Panc1 (cell line): ENCODE measurements at regions not wholly inside any gene's neighbourhood (a gene's known extent, or its start where the extent isn't known, plus 50 kb on each side); places are given as distances from the start of the nearest gene placed in this dataset.
"Not testable (repeated sequence)": the region's sequence is repeated elsewhere in the genome, so short reads cannot be mapped to it uniquely, and the experiment has no call there.

Source experiments
- ATAC-seq: fragments of 200-7000 bp; cut with Tn5 transposase; 2 replicates; pipeline ENCODE4 v1.9.1; 2020; ENCODE audit warnings: mild to moderate bottlenecking, moderate library complexity
- BruUV-seq: library from RNA; stranded (reverse); fragments of 400-500 nt; replicated peaks from 2 replicates; lab custom pipeline; 2021; lab: Mats Ljungman, UMichigan
- CTCF ChIA-PET: fragments of 300-600 bp; sonication (Branson Sonifier 250); formaldehyde crosslinking; loops from one replicate; lab custom pipeline; 2022; ENCODE audit warnings: antibody characterized with exemption; lab: Charles Lee
- POLR2A ChIA-PET: fragments of 300-600 bp; sonication (Branson Sonifier 250); formaldehyde crosslinking; loops from one replicate; lab custom pipeline; 2022; ENCODE audit warnings: antibody characterized with exemption; lab: Charles Lee
- DNase-seq: peaks from one replicate; pipeline ENCODE4 v3.0.0-alpha.2; 2010; ENCODE audit warnings: low read depth, low spot score
- H3K27ac ChIP-seq: 2 replicates; pipeline ENCODE4 v1.5.1; 2011; ENCODE audit warnings: mild to moderate bottlenecking, low read length, inconsistent platforms
- H3K27me3 ChIP-seq: fragments of 200-500 bp; sonication (Bioruptor generic); 2 replicates; pipeline ENCODE4 v1.6.0; 2014; ENCODE audit warnings: low read length, inconsistent platforms; ENCODE audit not compliant: control insufficient read depth, insufficient read depth
- H3K36me3 ChIP-seq: fragments of 200-500 bp; sonication (Bioruptor generic); 2 replicates; pipeline ENCODE4 v1.5.1; 2014; ENCODE audit warnings: inconsistent platforms, mild to moderate bottlenecking, low read length, moderate library complexity; ENCODE audit not compliant: control insufficient read depth, insufficient read depth
- H3K4me1 ChIP-seq: 2 replicates; pipeline ENCODE4 v1.5.1; 2011; ENCODE audit warnings: inconsistent platforms, mild to moderate bottlenecking, low read length, moderate library complexity; ENCODE audit not compliant: control insufficient read depth, insufficient read depth
- H3K4me3 ChIP-seq, 2 experiments: 2 replicates each; pipeline ENCODE4 v1.5.1; 2011 to 2012; ENCODE audit warnings: low read depth in 2 of 2, low read length in 2 of 2, mild to moderate bottlenecking in 2 of 2, inconsistent platforms in 1 of 2, moderate library complexity in 1 of 2
- H3K9me3 ChIP-seq: fragments of 200-500 bp; sonication (Bioruptor generic); 2 replicates; pipeline ENCODE4 v1.5.1; 2014; ENCODE audit warnings: low read depth, mild to moderate bottlenecking, inconsistent platforms, low read length, moderate library complexity; ENCODE audit not compliant: control insufficient read depth, insufficient read depth
- in situ Hi-C: cut with HindIII; loops from 2 replicates; pipeline ENCODE4 v1.10.0; 2016; ENCODE audit warnings: low sequenced_read_pairs, low pct_unique_long_range_greater_than_20kb
- intact Hi-C: fragments of 100-400 bp; cut with micrococcal nuclease; formaldehyde crosslinking; loops from one replicate; pipeline ENCODE4 v1.10.0; 2022; ENCODE audit not compliant: unreplicated experiment

- H3K36me3 ChIP-seq, H3K27me3 ChIP-seq, intact Hi-C loops, H3K4me1 ChIP-seq, H3K4me3 ChIP-seq, ATAC-seq, in situ Hi-C loops, H3K9me3 ChIP-seq, DNase-seq, CTCF ChIA-PET, POLR2A ChIA-PET, BruUV-seq, H3K27ac ChIP-seq: not testable (repeated sequence)
Measured at GRCh38 chr14:105669231-105669610, 142.8 kb downstream of the TMEM121 start.

- POLR2A ChIA-PET, H3K27ac ChIP-seq, H3K4me1 ChIP-seq, H3K36me3 ChIP-seq, ATAC-seq, BruUV-seq, DNase-seq, H3K27me3 ChIP-seq, H3K9me3 ChIP-seq, H3K4me3 ChIP-seq, in situ Hi-C loops, CTCF ChIA-PET: not testable (repeated sequence)
- intact Hi-C loops, result loop anchor here (10.0 kb wide), 1 partner anchor 265 kb away; no protein-coding TSS in a partner anchor
Measured at GRCh38 chr14:105669646-105670045, 143.3 kb downstream of the TMEM121 start.

- not testable (repeated sequence) for ATAC-seq
Measured at GRCh38 chr14:105672450-105673200, 146.2 kb downstream of the TMEM121 start.

GRCh38 chr14:105675433-105675832 lies 149.1 kb downstream of the TMEM121 start:
- ATAC-seq, BruUV-seq, H3K27ac ChIP-seq, DNase-seq, H3K4me1 ChIP-seq, in situ Hi-C loops, H3K4me3 ChIP-seq, H3K9me3 ChIP-seq, CTCF ChIA-PET, H3K36me3 ChIP-seq, H3K27me3 ChIP-seq, POLR2A ChIA-PET: not testable (repeated sequence)
- intact Hi-C loops, result loop anchor here (10.0 kb wide), 1 partner anchor 259 kb away; no protein-coding TSS in a partner anchor

More at GRCh38 chr14:105672450-105673200, 146.2 kb downstream of the TMEM121 start:
- H3K27me3 ChIP-seq, in situ Hi-C loops, DNase-seq, H3K4me3 ChIP-seq, H3K36me3 ChIP-seq, POLR2A ChIA-PET, H3K4me1 ChIP-seq, H3K9me3 ChIP-seq, CTCF ChIA-PET, H3K27ac ChIP-seq, BruUV-seq: not testable (repeated sequence)
- intact Hi-C loops, result loop anchor here (10.0 kb wide), 1 partner anchor 262 kb away; no protein-coding TSS in a partner anchor

GRCh38 chr14:105675905-105676670 lies 149.7 kb downstream of the TMEM121 start:
- DNase-seq, H3K4me3 ChIP-seq, H3K4me1 ChIP-seq, H3K9me3 ChIP-seq, CTCF ChIA-PET, in situ Hi-C loops, ATAC-seq, H3K27me3 ChIP-seq, POLR2A ChIA-PET, BruUV-seq, H3K27ac ChIP-seq, H3K36me3 ChIP-seq: not testable (repeated sequence)
- intact Hi-C loops, result loop anchor here (10.0 kb wide), 1 partner anchor 259 kb away; no protein-coding TSS in a partner anchor

- intact Hi-C loops, result loop anchor here (10.0 kb wide), 1 partner anchor 257 kb away; no protein-coding TSS in a partner anchor
- POLR2A ChIA-PET, H3K27me3 ChIP-seq, H3K4me1 ChIP-seq, DNase-seq, H3K36me3 ChIP-seq, ATAC-seq, H3K9me3 ChIP-seq, H3K4me3 ChIP-seq, CTCF ChIA-PET, H3K27ac ChIP-seq, BruUV-seq, in situ Hi-C loops: not testable (repeated sequence)
Measured at GRCh38 chr14:105678057-105678456, 151.7 kb downstream of the TMEM121 start.
